Astrocyte (in vitro differentiated cells and primary cell): ENCODE measurements at regions not wholly inside any gene's neighbourhood (a gene's known extent, or its start where the extent isn't known, plus 50 kb on each side); places are given as distances from the start of the nearest gene placed in this dataset.

Experiments
- CTCF ChIP-seq: IDR thresholded peaks from 2 replicates; pipeline ENCODE4 v1.5.1; 2011; ENCODE audit warnings: low read depth, mild to moderate bottlenecking, inconsistent platforms, low read length, moderate library complexity; ENCODE audit not compliant: insufficient read depth
- EZH2 ChIP-seq: IDR thresholded peaks from 2 replicates; pipeline ENCODE4 v1.6.1; 2012; ENCODE audit warnings: mild to moderate bottlenecking, low read length, inconsistent platforms; ENCODE audit not compliant: insufficient read depth

GRCh38 chr17:79543531-79543930 is 67.3 kb downstream of the RBFOX3 start:
- TF ChIP-seq CTCF (no peak), EZH2 (no peak)
